GF-D8 (cell line): ENCODE measurements at regions not wholly inside any gene's neighbourhood (a gene's known extent, or its start where the extent isn't known, plus 50 kb on each side); places are given as distances from the start of the nearest gene placed in this dataset.
"Not testable (repeated sequence)": the region's sequence is repeated elsewhere in the genome, so short reads cannot be mapped to it uniquely, and the experiment has no call there.

Source experiments
- DNase-seq: peaks from one replicate; lab custom pipeline; 2025; lab: John Stamatoyannopoulos, UW

GRCh38 chr1:189522441-189522840, 955.2 kb downstream of the BRINP3 start:
- DNase-seq: no peak

- no peak for DNase-seq
These were observed 953.2 kb downstream of the BRINP3 start for GRCh38 chr1:189524501-189524900.

GRCh38 chr1:189530162-189530561, 947.5 kb downstream of the BRINP3 start:
- no peak for DNase-seq

GRCh38 chr1:189538271-189538670, 939.4 kb downstream of the BRINP3 start:
- DNase-seq: no peak

GRCh38 chr1:189550498-189550897, 927.2 kb downstream of the BRINP3 start:
- DNase-seq: no peak

GRCh38 chr1:189563784-189564183, 913.9 kb downstream of the BRINP3 start:
- DNase-seq: no peak

GRCh38 chr1:189567890-189568289, 909.8 kb downstream of the BRINP3 start:
- no peak for DNase-seq

GRCh38 chr1:189596197-189596596, 881.5 kb downstream of the BRINP3 start:
- DNase-seq: no peak

GRCh38 chr1:189597083-189597482, 880.6 kb downstream of the BRINP3 start:
- no peak for DNase-seq

GRCh38 chr1:189605226-189605625, 872.4 kb downstream of the BRINP3 start:
- DNase-seq: no peak

- no peak for DNase-seq
These were observed 871.6 kb downstream of the BRINP3 start for GRCh38 chr1:189606047-189606446.

- no peak for DNase-seq
These were observed 870.7 kb downstream of the BRINP3 start for GRCh38 chr1:189606795-189607476.

- DNase-seq: no peak
These were observed 870.1 kb downstream of the BRINP3 start for GRCh38 chr1:189607477-189608096.

GRCh38 chr1:189609167-189609566, 868.5 kb downstream of the BRINP3 start:
- DNase-seq: no peak

GRCh38 chr1:189616893-189617292, 860.8 kb downstream of the BRINP3 start:
- no peak for DNase-seq

GRCh38 chr1:189619682-189620332, 857.9 kb downstream of the BRINP3 start:
- no peak for DNase-seq

- DNase-seq: no peak
These were observed 857.2 kb downstream of the BRINP3 start for GRCh38 chr1:189620471-189620870.

- DNase-seq: no peak
These were observed 854.3 kb downstream of the BRINP3 start for GRCh38 chr1:189623336-189623735.

GRCh38 chr1:189627427-189627826, 850.2 kb downstream of the BRINP3 start:
- no peak for DNase-seq

- no peak for DNase-seq
These were observed 848.8 kb downstream of the BRINP3 start for GRCh38 chr1:189628857-189629256.

- no peak for DNase-seq
These were observed 844.0 kb downstream of the BRINP3 start for GRCh38 chr1:189633658-189634057.

- DNase-seq: no peak
These were observed 840.6 kb downstream of the BRINP3 start for GRCh38 chr1:189637041-189637440.

- not testable (repeated sequence) for DNase-seq
These were observed 833.5 kb downstream of the BRINP3 start for GRCh38 chr1:189644156-189644555.
